Stimulated activated CD4-positive, alpha-beta T cell treated with anti-CD3 and anti-CD28 coated beads, TNF-alpha, amount 100 ng/mL, for 24 hours (primary cell): ENCODE measurements at regions not wholly inside any gene's neighbourhood (a gene's known extent, or its start where the extent isn't known, plus 50 kb on each side); places are given as distances from the start of the nearest gene placed in this dataset.
"Not testable (repeated sequence)": the region's sequence is repeated elsewhere in the genome, so short reads cannot be mapped to it uniquely, and the experiment has no call there.

ENCODE experiments used
- DNase-seq, 3 experiments: peaks; one replicate each; pipeline ENCODE4 v3.0.0-alpha.2; 2020; ENCODE audit warnings: low read depth in 3 of 3

DNA sequence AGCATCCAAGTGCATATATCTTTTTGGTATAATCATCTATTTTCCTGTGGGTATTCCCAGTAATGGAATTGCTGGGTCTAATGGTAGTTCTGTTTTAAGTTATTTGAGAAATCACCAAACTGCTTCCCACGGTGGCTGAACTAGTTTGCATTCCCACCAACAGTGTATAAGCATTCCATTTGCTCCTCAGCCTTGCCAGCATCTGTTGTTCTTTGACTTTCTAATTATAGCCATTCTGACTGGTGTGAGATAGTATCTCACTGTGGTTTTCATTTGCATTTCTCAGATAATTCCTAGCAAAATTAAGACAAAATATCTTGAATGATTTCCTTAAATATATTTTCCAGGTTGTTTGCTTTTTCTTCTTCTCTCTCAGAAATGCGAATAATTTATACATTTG lies 341.1 kb downstream of the GBA3 start:
- DNase-seq = no peak

DNA sequence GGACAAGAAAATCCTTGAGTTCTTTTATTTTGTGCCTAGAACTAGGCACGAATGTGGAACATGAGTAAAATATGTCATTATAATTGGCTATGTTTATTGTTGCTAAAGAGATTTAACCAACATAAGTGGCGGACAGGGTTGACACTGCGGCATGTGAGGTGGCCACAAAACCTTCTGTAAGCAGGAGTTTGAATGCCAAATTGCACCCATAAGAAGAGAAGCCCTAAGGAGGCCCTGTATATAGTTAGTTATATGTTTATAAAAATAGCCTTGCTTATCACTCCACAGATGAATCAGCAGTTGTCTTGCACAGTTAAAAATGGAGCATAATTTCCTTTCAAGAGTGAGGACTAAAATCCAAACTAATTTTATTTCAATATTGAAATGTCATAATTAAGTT lies 336.1 kb downstream of the GBA3 start:
- DNase-seq = no peak

DNA sequence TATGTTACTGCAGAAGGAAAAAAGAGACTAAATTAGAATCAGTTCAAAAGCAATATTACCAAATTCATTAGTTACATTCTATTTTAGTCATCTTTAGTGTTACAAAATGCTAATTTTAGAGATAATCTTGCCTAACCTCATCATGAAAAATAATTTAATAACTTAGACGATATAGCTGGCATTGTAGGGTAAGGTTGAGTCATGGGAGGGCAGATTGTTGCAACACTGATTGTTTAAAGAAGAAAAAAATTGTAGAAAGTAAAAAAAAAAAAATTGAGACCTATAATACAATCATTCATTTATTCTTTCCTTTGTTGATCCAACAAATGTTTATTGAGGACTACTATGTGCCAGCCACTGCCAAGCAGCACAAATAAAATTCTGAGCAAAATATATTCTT lies 330.9 kb downstream of the GBA3 start:
- no peak for DNase-seq

DNA sequence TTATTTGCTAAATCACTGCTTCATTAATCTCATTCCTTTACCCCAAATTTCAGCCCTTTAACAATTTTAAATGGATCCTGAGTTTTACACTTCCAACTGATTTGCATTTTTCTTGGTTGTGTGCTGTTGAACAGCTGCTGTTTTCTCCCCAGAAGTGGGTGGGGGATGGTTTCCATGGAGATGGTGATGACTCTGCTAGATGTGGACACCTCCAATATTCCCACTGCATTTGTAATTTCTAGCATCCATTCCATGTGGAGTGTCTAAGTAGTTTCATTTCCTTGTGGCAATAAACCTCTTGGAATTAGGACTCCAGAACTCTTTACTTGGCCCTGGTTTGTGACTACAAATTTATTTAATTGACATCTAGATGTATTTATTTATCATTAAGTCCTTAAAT lies 330.4 kb downstream of the GBA3 start:
- DNase-seq = no peak

DNA sequence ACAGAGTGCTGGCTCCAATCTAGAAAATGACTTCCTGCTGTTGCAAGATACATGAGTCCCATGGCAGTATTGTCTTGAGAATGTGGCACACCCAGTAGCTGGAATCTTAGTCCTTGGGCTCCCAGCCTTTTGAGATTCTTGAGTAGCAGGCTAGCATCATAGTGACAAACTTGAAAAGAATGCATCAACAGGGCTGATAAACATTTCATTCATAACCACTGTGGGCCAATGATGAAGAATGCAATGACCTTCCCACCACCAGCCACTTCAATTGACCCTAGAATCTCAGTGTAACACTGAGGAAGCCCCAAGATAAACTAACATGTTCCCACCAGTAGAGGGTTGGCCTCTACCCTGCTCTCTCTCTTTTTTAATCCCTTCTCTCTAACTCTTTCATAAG lies 329.3 kb downstream of the GBA3 start:
- DNase-seq = no peak

DNA sequence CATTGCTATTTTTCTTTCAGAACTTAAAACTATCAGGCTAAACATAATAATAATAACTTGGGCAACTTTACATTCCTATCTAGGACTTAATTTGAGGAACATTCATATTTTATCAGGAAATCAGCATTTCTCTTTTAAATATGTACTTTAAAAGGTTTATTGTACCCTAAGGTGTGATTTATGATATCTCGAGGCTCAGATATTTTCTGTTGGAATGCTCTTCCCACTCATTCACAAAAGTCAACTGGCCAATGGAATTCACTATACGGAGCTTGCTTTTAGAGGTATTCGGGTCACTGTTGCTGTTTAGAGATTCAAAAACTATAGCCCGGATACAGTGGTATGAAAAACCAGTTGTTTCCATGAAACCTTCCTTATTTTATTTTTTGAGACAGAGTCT lies 328.3 kb downstream of the GBA3 start:
- no peak for DNase-seq

DNA sequence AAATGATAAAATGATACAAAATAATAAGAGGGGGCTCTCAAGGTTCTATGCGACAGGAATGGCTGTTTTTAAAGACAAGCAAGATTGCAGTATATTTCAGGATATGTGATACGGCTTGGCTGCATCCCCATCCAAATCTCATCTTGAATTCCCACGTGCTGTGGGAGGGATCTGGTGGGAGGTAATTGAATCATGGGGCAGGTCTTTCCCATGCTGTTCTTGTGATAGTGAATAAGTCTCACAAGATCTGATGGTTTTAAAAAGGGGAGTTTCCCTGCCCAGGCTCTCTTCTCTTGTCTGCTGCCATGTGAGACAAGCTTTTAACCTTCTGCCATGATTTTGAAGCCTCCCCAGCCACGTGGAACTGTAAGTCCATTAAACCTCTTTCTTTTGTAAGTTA lies 327.7 kb downstream of the GBA3 start:
- not testable (repeated sequence) for DNase-seq

DNA sequence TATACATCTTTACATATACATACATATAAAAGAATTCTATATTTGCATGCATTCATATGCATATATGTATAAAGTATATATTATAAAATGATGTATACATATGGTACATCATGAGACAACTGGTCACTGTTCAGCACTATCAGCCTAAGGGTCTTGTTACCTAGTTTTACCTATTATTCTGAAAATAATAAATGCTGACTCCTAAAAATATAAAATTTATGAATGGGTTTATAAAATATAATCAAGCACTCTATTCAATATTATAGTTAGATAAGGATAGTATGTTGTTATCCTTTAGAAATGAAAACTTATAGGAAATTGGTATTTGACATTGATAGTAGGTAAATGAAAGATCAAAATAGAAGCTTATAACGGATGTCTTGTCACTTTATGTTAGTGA lies 324.2 kb downstream of the GBA3 start:
- DNase-seq = no peak

DNA sequence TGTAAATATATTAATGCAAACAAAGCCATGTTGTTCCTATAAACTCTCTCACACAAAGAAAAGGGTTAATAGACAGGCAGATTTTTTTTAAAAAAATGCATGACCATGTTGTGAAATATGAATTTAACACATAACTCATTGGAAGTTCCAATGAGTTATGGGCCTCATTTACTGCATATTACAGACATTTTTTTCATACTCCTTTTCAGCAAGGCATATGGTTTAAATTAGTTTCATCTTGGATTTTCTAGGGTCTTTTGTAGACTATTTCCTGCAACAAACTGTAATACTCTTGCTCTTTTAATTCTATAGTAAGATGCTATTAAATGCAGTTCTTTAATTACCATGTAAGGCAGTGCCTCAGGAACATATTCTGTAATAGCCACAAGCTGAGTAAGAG lies 323.1 kb downstream of the GBA3 start:
- no peak for DNase-seq

DNA sequence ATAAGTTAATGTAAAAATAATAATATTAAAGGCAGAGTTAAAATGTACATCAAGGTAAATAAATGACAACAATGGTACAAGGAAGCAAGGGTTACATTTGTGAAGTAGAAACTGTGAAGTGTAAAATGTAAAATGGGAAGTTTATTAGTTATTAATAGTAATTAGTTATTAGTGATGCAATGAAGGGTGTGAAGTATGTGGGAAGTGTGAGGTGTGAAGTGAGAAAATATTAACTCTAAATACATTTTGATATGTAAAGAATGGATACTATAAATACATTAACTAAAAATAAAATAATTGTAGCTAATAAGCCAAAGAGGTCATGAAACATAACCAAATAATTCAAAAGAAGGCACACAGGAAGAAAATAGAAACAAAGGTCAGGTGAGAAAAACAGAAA lies 316.4 kb downstream of the GBA3 start:
- DNase-seq = no peak

DNA sequence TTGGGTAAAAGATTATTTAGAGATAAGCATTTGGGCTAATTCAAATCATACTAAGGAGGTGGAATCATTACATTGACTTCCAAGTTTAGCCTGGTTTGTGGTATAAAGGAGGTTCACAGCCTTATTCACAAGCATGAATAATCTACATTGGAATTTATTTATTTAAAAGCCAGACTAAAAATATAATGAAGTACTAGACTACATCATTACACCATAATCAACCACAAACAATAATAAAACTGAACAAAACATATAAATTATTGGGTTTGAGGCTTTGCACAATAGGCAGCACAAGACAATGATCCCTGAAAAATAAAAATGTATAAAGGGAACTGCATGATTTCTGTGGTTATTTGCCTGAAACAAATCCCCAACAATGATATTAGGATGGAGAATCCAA lies 314.0 kb downstream of the GBA3 start:
- no peak for DNase-seq

DNA sequence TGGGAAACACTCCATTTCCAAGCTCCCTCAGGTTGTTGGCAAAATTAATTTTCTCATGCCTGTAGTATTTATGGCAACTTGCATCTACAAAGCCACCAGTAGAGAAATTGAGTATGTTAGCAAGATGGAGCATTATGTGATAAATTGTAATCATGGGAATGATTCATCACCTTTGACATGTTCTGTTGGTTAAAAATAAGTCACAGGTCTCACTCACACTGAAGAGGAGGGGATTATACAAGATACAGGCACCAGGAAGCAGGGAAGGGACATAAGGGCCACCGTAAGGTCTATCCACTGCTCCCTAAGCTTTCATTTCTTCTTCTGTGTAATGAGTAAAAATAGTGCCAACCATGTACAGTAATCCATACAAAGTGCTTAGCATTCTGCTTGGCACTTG lies 313.0 kb downstream of the GBA3 start:
- no peak for DNase-seq

DNA sequence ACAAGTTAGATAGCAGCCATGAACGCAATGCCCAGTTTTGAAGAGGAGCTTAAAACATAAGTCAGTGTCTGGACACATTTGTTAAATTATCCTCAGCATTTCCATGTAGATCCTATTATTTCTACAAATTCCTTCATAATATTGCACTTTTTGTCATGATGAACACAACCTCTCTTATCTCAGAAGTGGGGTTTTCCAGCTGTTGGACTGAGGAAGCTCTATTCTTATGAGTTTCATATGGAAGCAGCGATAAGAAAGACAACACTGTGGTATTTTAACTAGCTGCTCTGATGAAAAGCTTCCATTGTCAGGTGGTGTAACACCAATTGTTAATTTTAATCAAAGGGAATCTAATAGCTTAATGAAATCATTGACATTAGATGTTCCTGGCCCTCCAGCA lies 308.7 kb downstream of the GBA3 start:
- DNase-seq = no peak

DNA sequence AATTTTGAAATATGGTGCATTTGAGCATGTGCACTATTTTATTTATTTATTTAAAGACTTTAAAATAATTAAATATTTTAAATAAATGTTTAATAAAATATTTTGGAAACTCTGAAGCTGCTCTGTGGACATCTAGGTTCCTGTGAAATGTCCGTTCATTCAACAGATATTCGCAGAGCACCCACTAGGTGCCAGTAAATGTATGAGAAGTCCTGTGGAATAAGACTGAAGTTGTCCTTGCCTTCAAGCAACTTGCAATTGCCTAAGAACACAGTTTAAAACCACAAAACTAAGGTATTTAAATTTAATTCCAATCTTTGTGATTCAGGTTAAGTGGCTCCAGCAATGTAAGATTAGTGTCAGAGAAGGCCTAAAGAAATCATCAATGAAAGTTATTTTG lies 306.7 kb downstream of the GBA3 start:
- no peak for DNase-seq

DNA sequence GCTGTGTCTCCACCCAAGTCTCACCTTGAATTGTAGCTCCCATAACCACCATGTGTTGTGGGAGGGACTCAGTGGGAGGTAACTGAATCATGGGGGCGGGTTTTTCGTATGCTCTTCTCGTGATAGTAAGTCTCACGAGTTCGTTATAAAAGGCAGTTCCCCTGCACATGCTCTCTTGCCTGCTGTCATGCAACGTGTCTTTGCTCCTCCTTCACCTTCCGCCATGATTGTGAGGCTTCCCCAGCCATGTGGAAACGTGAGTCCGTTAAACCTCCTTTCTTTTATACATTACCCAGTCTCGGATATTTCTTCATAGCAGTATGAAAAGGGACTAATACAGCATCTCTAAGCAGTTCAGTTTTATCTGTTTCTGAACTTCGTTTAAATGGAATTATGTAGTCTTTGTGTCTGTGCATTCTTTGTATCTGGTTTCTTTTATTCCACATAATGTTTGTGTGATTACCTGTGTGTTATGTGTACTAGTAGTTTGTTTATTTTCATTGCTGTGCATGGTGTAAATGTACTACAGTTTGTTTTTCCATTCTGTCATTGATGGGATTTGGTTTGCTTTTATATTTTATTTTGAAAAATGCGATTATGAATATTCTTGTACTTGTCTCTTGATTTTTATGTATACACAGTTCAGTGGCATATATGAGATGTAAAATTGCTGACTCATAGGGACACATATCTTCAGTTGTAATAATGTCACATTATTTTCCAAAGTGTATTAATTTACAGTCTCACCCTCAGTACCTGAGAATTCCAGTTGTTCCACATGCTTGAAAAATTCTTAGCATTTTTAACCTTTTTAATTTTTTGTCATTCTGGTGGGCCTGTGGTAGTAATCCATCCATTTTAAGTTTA lies 304.9 kb downstream of the GBA3 start:
- no peak for DNase-seq

DNA sequence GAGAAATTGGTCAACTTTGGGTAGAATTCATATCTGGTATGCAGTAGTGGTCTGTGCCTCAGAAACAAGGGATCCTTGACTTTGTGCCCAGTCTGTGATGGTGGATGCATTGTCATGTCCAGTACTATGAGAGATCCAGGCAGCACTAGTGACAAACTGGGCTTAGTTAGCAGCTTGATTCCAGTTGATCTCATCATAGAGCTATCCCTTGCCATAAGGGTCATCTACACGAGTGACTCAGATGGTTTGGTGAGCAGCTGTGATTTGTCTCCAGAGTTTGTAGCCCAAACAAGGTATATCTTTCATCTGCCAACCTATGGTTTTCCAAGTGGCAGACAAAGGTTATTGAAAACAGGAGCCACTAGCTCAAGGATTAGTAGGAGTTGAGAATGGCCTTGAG lies 298.8 kb downstream of the GBA3 start:
- DNase-seq = no peak

DNA sequence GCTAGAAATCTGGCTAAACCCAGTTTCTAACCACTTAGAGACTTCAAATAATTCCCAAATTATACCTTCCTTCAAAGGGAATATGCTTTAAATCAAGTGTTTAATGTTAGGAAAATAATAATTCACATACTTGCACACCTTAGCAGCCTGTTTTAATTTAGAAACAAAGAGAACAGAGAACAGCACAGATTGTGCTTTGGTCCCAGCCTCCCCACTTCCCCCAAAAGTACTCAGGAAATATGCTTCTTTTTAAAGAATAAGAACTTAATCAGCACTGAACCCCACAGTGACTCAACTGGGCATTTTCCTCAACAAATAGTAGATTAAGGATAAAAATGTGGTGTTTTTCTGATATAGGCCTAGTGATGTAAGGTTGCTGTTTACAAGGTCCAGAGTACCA lies 295.8 kb downstream of the GBA3 start:
- DNase-seq = no peak

DNA sequence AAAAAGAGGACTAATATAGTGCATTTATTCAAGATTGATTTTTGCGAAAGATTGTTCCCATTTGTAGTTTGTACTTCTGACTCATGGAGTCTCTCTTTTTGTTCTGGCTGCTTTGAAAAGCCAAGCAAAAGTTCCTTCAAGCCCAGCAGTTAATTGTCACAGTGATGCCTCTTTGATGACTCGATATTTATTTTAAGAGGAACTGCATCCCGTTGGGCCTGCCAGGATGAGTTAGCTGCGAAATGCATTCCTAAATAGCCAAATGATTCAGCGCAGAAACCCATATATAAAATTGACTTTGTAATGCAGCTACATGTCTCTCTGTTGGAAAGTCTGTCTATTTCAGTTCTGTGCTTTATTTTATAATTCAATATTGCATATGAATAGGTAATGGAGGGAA lies 295.1 kb downstream of the GBA3 start:
- DNase-seq = no peak

DNA sequence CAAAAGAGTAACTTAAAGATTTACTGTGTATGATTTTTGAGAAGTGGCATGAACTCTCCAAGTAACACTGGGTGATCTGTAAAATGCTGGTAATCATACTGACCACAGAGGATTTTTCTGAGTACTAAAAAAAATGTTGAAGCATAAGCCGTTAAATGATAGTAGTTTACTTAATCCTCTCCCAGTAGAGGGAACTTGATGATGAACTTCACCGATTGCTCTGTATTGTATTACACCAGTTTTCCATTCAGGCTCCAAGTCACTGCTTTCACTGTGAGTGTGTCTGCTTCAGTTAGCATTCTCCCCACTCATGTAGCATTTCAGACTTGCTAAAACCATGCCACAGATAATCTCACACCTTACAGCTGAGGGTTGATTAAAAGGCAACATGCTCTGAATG lies 294.1 kb downstream of the GBA3 start:
- no peak for DNase-seq

DNA sequence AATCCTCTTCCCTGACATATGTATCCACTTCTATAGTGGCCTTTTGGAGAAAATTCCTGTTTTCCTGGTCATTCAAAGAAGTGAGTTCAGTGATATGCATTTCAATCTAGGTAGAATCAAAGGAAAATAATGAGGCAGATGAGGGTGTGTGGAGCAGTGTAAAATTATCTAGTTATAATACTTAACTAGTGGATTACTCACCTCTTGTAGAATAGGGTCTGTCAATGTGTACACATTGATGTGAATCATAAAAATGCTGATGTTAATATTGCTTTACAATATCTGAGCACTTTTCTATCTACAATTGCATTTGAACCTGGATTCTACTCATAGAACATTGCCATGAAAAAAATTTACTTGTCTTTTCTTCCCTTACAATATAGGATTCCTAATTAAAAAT lies 293.5 kb downstream of the GBA3 start:
- DNase-seq = no peak

DNA sequence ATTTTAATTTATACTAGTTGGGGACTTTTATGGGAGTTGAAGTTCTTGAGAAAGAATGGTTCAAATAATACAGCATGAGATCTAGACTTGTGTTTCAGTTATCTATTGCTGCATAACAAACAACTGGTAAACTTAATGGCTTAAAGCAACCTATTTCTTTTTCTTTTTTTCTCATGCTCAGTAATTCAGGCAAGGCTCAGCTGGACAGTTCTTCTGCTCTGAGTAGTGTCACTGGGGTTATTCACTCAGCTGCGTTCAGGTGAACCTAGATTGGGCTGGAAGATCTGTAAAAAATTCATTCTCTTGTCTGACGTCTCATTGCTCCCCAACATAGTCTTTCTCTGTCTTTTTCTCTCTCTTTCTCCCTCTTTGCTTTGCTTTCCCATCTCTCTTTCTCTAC lies 291.7 kb downstream of the GBA3 start:
- no peak for DNase-seq

DNA sequence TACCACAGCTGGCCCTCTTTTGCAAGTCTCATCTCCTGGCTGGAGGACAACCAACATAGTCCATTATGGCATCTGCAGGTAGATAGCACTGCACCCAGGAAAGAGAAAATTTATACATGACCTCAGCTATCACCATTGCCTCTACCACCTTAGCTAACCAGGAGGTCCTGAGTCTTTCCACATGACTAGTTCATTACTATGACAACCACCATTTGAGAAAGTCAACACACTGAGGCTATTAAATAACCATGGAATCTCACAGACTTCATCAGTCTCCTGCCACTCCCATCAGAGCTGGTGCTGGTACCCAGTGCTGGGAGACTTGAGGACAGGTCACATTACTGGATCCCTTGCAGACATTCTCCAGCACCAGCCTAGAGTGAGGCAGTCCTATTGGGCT lies 285.9 kb downstream of the GBA3 start:
- DNase-seq = no peak

DNA sequence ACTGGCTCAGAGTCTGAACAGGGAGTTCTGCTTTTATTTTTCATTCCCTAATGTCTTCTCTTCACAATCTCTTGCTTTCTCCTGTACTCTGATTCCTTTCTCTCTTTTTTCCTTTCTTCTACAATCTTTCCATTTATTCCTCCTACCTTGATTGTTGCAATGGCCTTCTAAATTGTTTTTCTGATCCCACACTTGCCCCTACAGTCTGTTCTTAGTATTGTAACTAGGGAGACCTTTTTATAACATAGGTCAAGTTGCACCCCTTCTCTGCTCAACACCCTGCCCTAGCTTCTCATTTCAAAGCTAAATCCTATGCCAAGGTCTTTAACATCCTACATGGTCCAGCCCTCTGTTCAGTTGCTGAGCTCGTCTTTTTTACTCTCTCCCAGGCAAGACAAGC lies 277.9 kb downstream of the GBA3 start:
- no peak for DNase-seq

DNA sequence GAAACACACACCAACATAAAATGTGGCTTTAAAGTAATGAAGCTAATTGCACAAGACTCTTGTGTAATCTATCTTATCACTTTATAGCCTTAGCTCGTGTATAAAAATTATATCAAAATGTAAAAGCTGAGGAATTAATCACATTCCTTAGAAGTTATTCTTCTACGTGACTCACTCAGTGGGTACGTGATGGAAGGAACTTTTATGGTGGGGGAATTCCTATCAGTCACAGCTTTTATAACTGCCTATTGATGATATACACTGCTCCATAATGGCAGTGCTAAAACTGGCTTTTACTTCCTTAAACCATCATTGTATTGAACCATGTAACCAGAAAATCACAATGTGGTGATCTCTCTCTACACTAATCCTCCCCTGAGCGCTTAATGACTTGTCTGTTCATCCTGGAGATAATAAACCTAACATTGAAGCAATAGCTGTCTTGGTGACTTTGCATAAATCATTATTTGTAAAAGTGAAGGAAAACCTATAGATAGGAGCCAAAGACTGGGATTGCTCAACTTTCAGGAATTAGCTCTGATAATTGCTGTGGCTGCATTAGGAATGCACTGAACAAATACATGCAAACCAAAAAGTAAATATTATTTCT lies 276.7 kb downstream of the GBA3 start:
- no peak for DNase-seq
